ENCODE measurements at regions not wholly inside any gene's neighbourhood (a gene's known extent, or its start where the extent isn't known, plus 50 kb on each side); places are given as distances from the start of the nearest gene placed in this dataset.

GRCh38 chr17:77767148-77767547 lies 191.4 kb upstream of the TNRC6C start:
- Mint-ChIP-seq H3K4me3 (no peak overlapping the region), H3K36me3 (no peaks in the 10 kb centered on the region), H3K27ac (no peak overlapping the region), H3K9me3 (no peaks in the 10 kb centered on the region), H3K27me3 (ENCODE audit: low read depth) (peaks cover under 1% of the 10 kb centered on the region; the same call in 1 of the 2 replicates), H3K4me1 (peaks cover 41% of the 10 kb centered on the region)
- ATAC-seq, result no peak
- ChIA-PET CTCF (no interaction called here), POLR2A (no interaction called here)
- TF ChIP-seq, protein P1, sequence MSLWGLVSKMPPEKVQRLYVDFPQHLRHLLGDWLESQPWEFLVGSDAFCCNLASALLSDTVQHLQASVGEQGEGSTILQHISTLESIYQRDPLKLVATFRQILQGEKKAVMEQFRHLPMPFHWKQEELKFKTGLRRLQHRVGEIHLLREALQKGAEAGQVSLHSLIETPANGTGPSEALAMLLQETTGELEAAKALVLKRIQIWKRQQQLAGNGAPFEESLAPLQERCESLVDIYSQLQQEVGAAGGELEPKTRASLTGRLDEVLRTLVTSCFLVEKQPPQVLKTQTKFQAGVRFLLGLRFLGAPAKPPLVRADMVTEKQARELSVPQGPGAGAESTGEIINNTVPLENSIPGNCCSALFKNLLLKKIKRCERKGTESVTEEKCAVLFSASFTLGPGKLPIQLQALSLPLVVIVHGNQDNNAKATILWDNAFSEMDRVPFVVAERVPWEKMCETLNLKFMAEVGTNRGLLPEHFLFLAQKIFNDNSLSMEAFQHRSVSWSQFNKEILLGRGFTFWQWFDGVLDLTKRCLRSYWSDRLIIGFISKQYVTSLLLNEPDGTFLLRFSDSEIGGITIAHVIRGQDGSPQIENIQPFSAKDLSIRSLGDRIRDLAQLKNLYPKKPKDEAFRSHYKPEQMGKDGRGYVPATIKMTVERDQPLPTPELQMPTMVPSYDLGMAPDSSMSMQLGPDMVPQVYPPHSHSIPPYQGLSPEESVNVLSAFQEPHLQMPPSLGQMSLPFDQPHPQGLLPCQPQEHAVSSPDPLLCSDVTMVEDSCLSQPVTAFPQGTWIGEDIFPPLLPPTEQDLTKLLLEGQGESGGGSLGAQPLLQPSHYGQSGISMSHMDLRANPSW (CRISPR knock-in tag; conservative IDR thresholded peaks at IDR 0.05; ENCODE audit: low read depth), result no peak
- TF ChIP-seq, protein P2, sequence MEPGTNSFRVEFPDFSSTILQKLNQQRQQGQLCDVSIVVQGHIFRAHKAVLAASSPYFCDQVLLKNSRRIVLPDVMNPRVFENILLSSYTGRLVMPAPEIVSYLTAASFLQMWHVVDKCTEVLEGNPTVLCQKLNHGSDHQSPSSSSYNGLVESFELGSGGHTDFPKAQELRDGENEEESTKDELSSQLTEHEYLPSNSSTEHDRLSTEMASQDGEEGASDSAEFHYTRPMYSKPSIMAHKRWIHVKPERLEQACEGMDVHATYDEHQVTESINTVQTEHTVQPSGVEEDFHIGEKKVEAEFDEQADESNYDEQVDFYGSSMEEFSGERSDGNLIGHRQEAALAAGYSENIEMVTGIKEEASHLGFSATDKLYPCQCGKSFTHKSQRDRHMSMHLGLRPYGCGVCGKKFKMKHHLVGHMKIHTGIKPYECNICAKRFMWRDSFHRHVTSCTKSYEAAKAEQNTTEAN (CRISPR knock-in tag; IDR thresholded peaks at IDR 0.05), result no peak
- TF ChIP-seq CREB1 (CRISPR knock-in tag; IDR thresholded peaks at IDR 0.05) (no peak), SMAD4 (CRISPR knock-in tag; IDR thresholded peaks at IDR 0.05) (no peak), ZMAT4 (CRISPR knock-in tag; IDR thresholded peaks at IDR 0.05) (no peak), CREM (CRISPR knock-in tag; IDR thresholded peaks at IDR 0.05) (no peak), SOX15 (CRISPR knock-in tag; IDR thresholded peaks at IDR 0.05) (no peak), SP1 (CRISPR knock-in tag; conservative IDR thresholded peaks at IDR 0.05) (no peak)
- DNase-seq (ENCODE audit: low spot score), result no peak

DNA sequence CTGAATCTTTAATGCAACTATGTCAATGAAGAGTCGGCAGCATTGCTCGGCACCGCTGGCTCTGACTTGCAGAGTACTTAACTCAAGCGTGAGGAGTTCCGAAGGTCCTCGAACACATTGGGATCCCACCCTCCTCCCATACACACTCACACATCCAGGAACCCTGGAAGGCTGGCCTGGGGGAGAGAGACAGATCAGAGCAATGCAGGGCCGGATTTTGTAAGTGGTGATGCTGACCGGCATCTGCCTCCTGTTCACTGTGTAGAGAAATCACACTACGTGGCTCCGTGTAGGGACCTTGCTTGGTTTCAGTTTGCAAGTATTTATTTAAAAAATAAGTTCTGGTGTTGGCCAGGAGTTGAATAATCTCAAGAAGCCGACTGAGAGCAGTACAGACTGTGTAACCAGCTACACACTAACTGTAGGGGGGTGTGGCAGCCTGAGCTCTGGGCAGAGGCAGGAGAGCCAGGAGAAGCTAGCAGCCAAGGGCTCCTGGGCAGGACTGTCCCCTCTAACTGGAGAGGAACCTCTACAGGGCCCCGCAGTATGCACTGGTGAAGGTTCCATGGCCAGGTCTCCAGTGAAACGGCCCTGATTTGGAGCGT lies 190.2 kb upstream of the TNRC6C start:
- Mint-ChIP-seq H3K27me3 (ENCODE audit: low read depth) (peaks cover 2% of the 10 kb centered on the region; the same call in 1 of the 2 replicates), H3K4me1 (peaks cover 43% of the 10 kb centered on the region), H3K27ac (no peak overlapping the region), H3K9me3 (no peaks in the 10 kb centered on the region), H3K4me3 (no peak overlapping the region), H3K36me3 (no peaks in the 10 kb centered on the region)
- ATAC-seq (no peak), DNase-seq (ENCODE audit: low spot score) (no peak)
- TF ChIP-seq SMAD3 (CRISPR knock-in tag; IDR thresholded peaks at IDR 0.05; ENCODE audit: borderline replicate concordance) (no peak), FOXP1 (CRISPR knock-in tag; IDR thresholded peaks at IDR 0.05; ENCODE audit: borderline replicate concordance) (no peak), CREM (CRISPR knock-in tag; IDR thresholded peaks at IDR 0.05) (no peak), NFYB (CRISPR knock-in tag; conservative IDR thresholded peaks at IDR 0.05; ENCODE audit: low read depth) (no peak)
- ChIA-PET POLR2A (no interaction called here), CTCF (interaction anchor here (0.6 to 2.4 kb wide), 5 partner anchors 23 to 398 kb away, joined by 3 to 7 read pairs (median 4); no protein-coding TSS in a partner anchor)

DNA sequence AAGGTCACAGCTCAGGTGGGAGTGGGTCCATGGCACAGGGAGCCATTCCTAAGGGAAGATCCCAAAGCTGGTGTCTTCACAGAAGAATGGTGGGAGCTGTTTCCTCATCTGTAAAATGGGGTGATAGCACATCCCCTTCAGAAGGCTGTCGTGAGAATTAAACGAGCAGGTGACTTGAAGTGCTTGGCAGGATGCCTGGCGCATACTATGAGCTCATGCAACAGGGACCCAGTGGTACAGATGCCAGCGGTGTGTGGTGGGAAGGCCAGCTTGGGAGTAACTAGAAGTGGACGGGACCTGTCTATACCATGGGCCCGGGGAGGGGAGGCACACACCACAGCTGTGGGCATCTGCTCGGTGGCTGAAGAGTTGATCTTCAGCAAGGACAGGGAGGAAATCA lies 189.3 kb upstream of the TNRC6C start:
- Mint-ChIP-seq H3K27me3 (ENCODE audit: low read depth) (peaks cover 8% of the 10 kb centered on the region; the same call in 1 of the 2 replicates), H3K4me1 (peaks cover 36% of the 10 kb centered on the region), H3K36me3 (no peaks in the 10 kb centered on the region), H3K27ac (no peak overlapping the region), H3K4me3 (no peak overlapping the region), H3K9me3 (no peaks in the 10 kb centered on the region)
- no peak for DNase-seq (ENCODE audit: low spot score)
- TF ChIP-seq RELA (CRISPR knock-in tag; IDR thresholded peaks at IDR 0.05; ENCODE audit: borderline replicate concordance) (no peak), MYBL2 (CRISPR knock-in tag; IDR thresholded peaks at IDR 0.05) (no peak), NFYB (CRISPR knock-in tag; conservative IDR thresholded peaks at IDR 0.05; ENCODE audit: low read depth) (no peak), PRRX2 (CRISPR knock-in tag; IDR thresholded peaks at IDR 0.05) (no peak), AFF4 (CRISPR knock-in tag; IDR thresholded peaks at IDR 0.05; ENCODE audit: borderline replicate concordance) (no peak), CTCF (IDR thresholded peaks at IDR 0.05) (no peak), TEAD4 (CRISPR knock-in tag; IDR thresholded peaks at IDR 0.05) (no peak), SMAD4 (CRISPR knock-in tag; IDR thresholded peaks at IDR 0.05) (no peak), ELF4 (CRISPR knock-in tag; IDR thresholded peaks at IDR 0.05; ENCODE audit: low read depth) (no peak), PREB (CRISPR knock-in tag; IDR thresholded peaks at IDR 0.05; ENCODE audit: borderline replicate concordance) (no peak), ZMAT4 (CRISPR knock-in tag; IDR thresholded peaks at IDR 0.05) (no peak), TP53 (CRISPR knock-in tag; IDR thresholded peaks at IDR 0.05) (no peak)
- ChIA-PET CTCF (interaction anchor here (0.6 to 2.4 kb wide), 5 partner anchors 22 to 245 kb away, joined by 3 to 7 read pairs (median 5); no protein-coding TSS in a partner anchor), POLR2A (no interaction called here)
- no peak for ATAC-seq

Measured in WTC11 (cell line).